ENCODE measurements at regions not wholly inside any gene's neighbourhood (a gene's known extent, or its start where the extent isn't known, plus 50 kb on each side); places are given as distances from the start of the nearest gene placed in this dataset.

- no peak for TF ChIP-seq CTCF (IDR thresholded peaks at IDR 0.05)
- no peak for TF ChIP-seq POLR2A (IDR thresholded peaks at IDR 0.05)
Observed at GRCh38 chr15:37783290-37783689, 151.2 kb upstream of the TMCO5A start.

All from testis (tissue), 2 donors.